GM21737 (cell line): ENCODE measurements at regions not wholly inside any gene's neighbourhood (a gene's known extent, or its start where the extent isn't known, plus 50 kb on each side); places are given as distances from the start of the nearest gene placed in this dataset.
"Not testable (repeated sequence)": the region's sequence is repeated elsewhere in the genome, so short reads cannot be mapped to it uniquely, and the experiment has no call there.

ENCODE experiments used
- ATAC-seq: cut with Tn5 transposase; IDR thresholded peaks from one replicate; pipeline ENCODE4 v1.9.1; 2021; ENCODE audit warnings: mild to moderate bottlenecking, moderate library complexity; ENCODE audit not compliant: unreplicated experiment

- no peak for ATAC-seq
Measured at GRCh38 chr6:156612361-156612760, 164.8 kb upstream of the ARID1B start.

GRCh38 chr6:156602066-156602385 is 175.2 kb upstream of the ARID1B start:
- no peak for ATAC-seq

- no peak for ATAC-seq
Measured at GRCh38 chr6:156601152-156602065, 175.8 kb upstream of the ARID1B start.

GRCh38 chr6:156600678-156601077 is 176.5 kb upstream of the ARID1B start:
- ATAC-seq: no peak

- ATAC-seq: no peak
Measured at GRCh38 chr6:156599978-156600590, 177.1 kb upstream of the ARID1B start.

GRCh38 chr6:156599366-156599765 is 177.8 kb upstream of the ARID1B start:
- ATAC-seq: no peak

- no peak for ATAC-seq
Measured at GRCh38 chr6:156598855-156599180, 178.4 kb upstream of the ARID1B start.

- no peak for ATAC-seq
Measured at GRCh38 chr6:156598071-156598854, 178.9 kb upstream of the ARID1B start.

GRCh38 chr6:156597095-156597494 is 180.1 kb upstream of the ARID1B start:
- ATAC-seq: no peak

- ATAC-seq: no peak
Measured at GRCh38 chr6:156595476-156595875, 181.7 kb upstream of the ARID1B start.

- no peak for ATAC-seq
Measured at GRCh38 chr6:156593893-156594292, 183.3 kb upstream of the ARID1B start.

- no peak for ATAC-seq
Measured at GRCh38 chr6:156593127-156593526, 184.1 kb upstream of the ARID1B start.

GRCh38 chr6:156590482-156590881 is 186.7 kb upstream of the ARID1B start:
- no peak for ATAC-seq

GRCh38 chr6:156589281-156589680 is 187.9 kb upstream of the ARID1B start:
- no peak for ATAC-seq

GRCh38 chr6:156587751-156588301 is 189.4 kb upstream of the ARID1B start:
- no peak for ATAC-seq

- no peak for ATAC-seq
Measured at GRCh38 chr6:156587071-156587470, 190.1 kb upstream of the ARID1B start.

- no peak for ATAC-seq
Measured at GRCh38 chr6:156585859-156586258, 191.3 kb upstream of the ARID1B start.

GRCh38 chr6:156584121-156584520 is 193.1 kb upstream of the ARID1B start:
- ATAC-seq: not testable (repeated sequence)

GRCh38 chr6:156583083-156583482 is 194.1 kb upstream of the ARID1B start:
- no peak for ATAC-seq

- no peak for ATAC-seq
Measured at GRCh38 chr6:156582509-156582992, 194.6 kb upstream of the ARID1B start.

GRCh38 chr6:156579564-156579963 is 197.6 kb upstream of the ARID1B start:
- ATAC-seq: no peak
